Trophoblast cell (in vitro differentiated cells and primary cell): ENCODE measurements at regions not wholly inside any gene's neighbourhood (a gene's known extent, or its start where the extent isn't known, plus 50 kb on each side); places are given as distances from the start of the nearest gene placed in this dataset.

Experiments
- DNase-seq, 2 donors: peaks; one replicate each; pipeline ENCODE4 v3.0.0-alpha.2; 2016
- H2AFZ ChIP-seq: 2 replicates; pipeline ENCODE4 v1.6.1; 2013; ENCODE audit warnings: low read length, moderate library complexity, mild to moderate bottlenecking; ENCODE audit not compliant: insufficient read depth, poor library complexity
- H2AK5ac ChIP-seq: 2 replicates; pipeline ENCODE4 v1.6.1; 2013; ENCODE audit warnings: mild to moderate bottlenecking, low read length
- H2BK120ac ChIP-seq: 2 replicates; pipeline ENCODE4 v1.6.1; 2013; ENCODE audit warnings: low read length, mild to moderate bottlenecking, moderate library complexity; ENCODE audit not compliant: insufficient read depth, poor library complexity
- H2BK12ac ChIP-seq: 2 replicates; pipeline ENCODE4 v1.6.1; 2013; ENCODE audit warnings: mild to moderate bottlenecking, low read length, moderate library complexity
- H2BK5ac ChIP-seq: 2 replicates; pipeline ENCODE4 v1.6.1; 2013; ENCODE audit warnings: low read length, low read depth, moderate library complexity, mild to moderate bottlenecking; ENCODE audit not compliant: poor library complexity
- H3K14ac ChIP-seq: 2 replicates; pipeline ENCODE4 v1.6.1; 2013; ENCODE audit warnings: mild to moderate bottlenecking, low read length
- H3K18ac ChIP-seq: 2 replicates; pipeline ENCODE4 v1.6.1; 2013; ENCODE audit warnings: mild to moderate bottlenecking, low read length
- H3K23ac ChIP-seq: 2 replicates; pipeline ENCODE4 v1.6.1; 2013; ENCODE audit warnings: low read length
- H3K27ac ChIP-seq: 2 replicates; pipeline ENCODE4 v1.5.1; 2013; ENCODE audit warnings: low read depth, mild to moderate bottlenecking, inconsistent platforms, low read length, moderate library complexity
- H3K27me3 ChIP-seq: 2 replicates; pipeline ENCODE4 v1.6.1; 2013; ENCODE audit warnings: inconsistent platforms, mild to moderate bottlenecking, low read length, moderate library complexity; ENCODE audit not compliant: insufficient read depth
- H3K36me3 ChIP-seq, 2 experiments: 1 replicate in 1 of 2; 2 replicates in 1 of 2; pipeline ENCODE4 v1.6.1; 2013; ENCODE audit warnings: low read length in 2 of 2, mild to moderate bottlenecking in 2 of 2, moderate library complexity in 1 of 2; ENCODE audit not compliant: insufficient read depth in 2 of 2, control insufficient read depth in 1 of 2
- H3K4ac ChIP-seq: 2 replicates; pipeline ENCODE4 v1.6.1; 2013; ENCODE audit warnings: low read depth, mild to moderate bottlenecking, low read length, moderate library complexity
- H3K4me1 ChIP-seq, 2 experiments: 1 replicate in 1 of 2; 2 replicates in 1 of 2; pipeline ENCODE4 v1.6.1; 2013; ENCODE audit warnings: low read length in 2 of 2, mild to moderate bottlenecking in 2 of 2, moderate library complexity in 1 of 2; ENCODE audit not compliant: insufficient read depth in 2 of 2, control insufficient read depth in 1 of 2
- H3K4me2 ChIP-seq: 2 replicates; pipeline ENCODE4 v1.6.1; 2013; ENCODE audit warnings: inconsistent platforms, mild to moderate bottlenecking, low read length, moderate library complexity
- H3K4me3 ChIP-seq: 2 replicates; pipeline ENCODE4 v1.5.1; 2013; ENCODE audit warnings: mild to moderate bottlenecking, low read depth, low read length, inconsistent platforms
- H3K79me1 ChIP-seq: one replicate; pipeline ENCODE4 v1.6.1; 2013; ENCODE audit warnings: low read length
- H3K79me2 ChIP-seq: 2 replicates; pipeline ENCODE4 v1.6.1; 2013; ENCODE audit warnings: low read length, mild to moderate bottlenecking; ENCODE audit not compliant: control insufficient read depth, insufficient read depth, poor library complexity
- H3K9ac ChIP-seq: 2 replicates; pipeline ENCODE4 v1.6.1; 2013; ENCODE audit warnings: mild to moderate bottlenecking, low read length
- H3K9me3 ChIP-seq: 2 replicates; pipeline ENCODE4 v1.6.1; 2013; ENCODE audit warnings: low read depth, mild to moderate bottlenecking, control low read depth, inconsistent platforms, low read length; ENCODE audit not compliant: insufficient read depth
- H4K12ac ChIP-seq: 2 replicates; pipeline ENCODE4 v1.6.1; 2013; ENCODE audit warnings: low read depth, mild to moderate bottlenecking, low read length, moderate library complexity
- H4K8ac ChIP-seq: 2 replicates; pipeline ENCODE4 v1.6.1; 2013; ENCODE audit warnings: low read depth, mild to moderate bottlenecking, low read length, moderate library complexity
- H4K91ac ChIP-seq: one replicate; pipeline ENCODE4 v1.6.1; 2013; ENCODE audit warnings: low read depth, mild to moderate bottlenecking, low read length, moderate library complexity
- WGBS: extraction: QIAGEN DNeasy Blood & Tissue Kit; methylation state at CpG from one replicate; pipeline ENCODE4 v1.1.7; 2013; ENCODE audit warnings: missing lambda C conversion rate; ENCODE audit not compliant: insufficient read length, insufficient coverage; ENCODE audit errors: extremely low coverage; 5-methylcytosine and 5-hydroxymethylcytosine counted together

DNA sequence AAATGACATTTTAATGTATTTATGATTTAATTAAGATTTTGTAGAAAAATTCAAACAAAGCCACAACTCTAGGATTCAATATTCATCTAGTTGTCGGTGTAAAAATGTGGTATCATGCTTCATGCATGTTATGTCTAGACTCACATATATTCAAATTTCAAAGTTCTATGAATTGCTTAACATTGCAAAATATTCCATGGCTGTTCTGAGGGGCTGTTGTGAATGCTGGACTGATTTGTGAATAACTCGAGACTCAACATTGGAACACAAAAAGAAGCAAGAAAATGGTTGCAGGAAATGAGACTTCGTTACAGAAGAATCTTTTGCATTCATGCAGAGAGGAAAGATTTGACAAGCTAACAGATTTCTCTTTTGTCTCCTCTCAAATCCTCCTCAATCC lies 705.9 kb downstream of the DHX35 start:
- Histone ChIP-seq H2BK12ac (no peak overlapping the region), H2AK5ac (no peak overlapping the region), H3K4me2 (no peak overlapping the region), H2BK5ac (no peak overlapping the region), H3K14ac (no peak overlapping the region), H3K23ac (no peak overlapping the region), H3K18ac (no peak overlapping the region), H3K4me3 (no peak overlapping the region), H2BK120ac (no peak overlapping the region), H3K4me1 (no peaks in the 10 kb centered on the region), H3K79me1 (no peaks in the 10 kb centered on the region), H3K9ac (no peak overlapping the region), H4K8ac (no peak overlapping the region), H3K9me3 (no peaks in the 10 kb centered on the region), H3K27me3 (no peaks in the 10 kb centered on the region), H3K4ac (no peak overlapping the region), H3K79me2 (no peaks in the 10 kb centered on the region), H3K36me3 (no peaks in the 10 kb centered on the region), H4K91ac (no peak overlapping the region), H4K12ac (no peak overlapping the region), H2AFZ (no peak overlapping the region), H3K27ac (no peak overlapping the region)
- no CpG with 5 or more reads among the region's 3 CpGs for WGBS
- no peak for DNase-seq

DNA sequence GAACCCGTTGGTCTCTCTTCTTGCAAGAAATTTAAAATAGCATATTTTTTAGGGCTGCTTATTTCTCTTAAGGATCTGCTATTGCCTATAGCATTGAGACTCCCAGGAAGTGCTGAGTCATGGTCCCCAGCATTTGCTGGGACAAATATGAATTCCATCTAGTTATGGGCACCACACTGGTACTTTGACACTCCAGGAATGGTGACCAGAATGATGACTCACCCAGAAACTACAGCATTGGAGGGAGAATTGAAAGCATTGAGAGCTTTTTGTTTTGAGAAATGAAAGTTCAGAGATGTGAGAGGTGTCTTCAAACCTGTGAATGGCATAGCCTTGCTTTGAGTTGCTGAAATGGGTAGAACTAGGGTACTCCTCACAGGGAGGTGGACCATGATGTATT lies 699.7 kb downstream of the DHX35 start:
- H3K4me2 ChIP-seq: no peak overlapping the region
- no peak overlapping the region for H3K9ac ChIP-seq
- H3K18ac ChIP-seq: no peak overlapping the region
- no peak overlapping the region for H2AK5ac ChIP-seq
- H2AFZ ChIP-seq: no peak overlapping the region
- no peak overlapping the region for H3K27ac ChIP-seq
- H4K12ac ChIP-seq: no peak overlapping the region
- no peak overlapping the region for H2BK5ac ChIP-seq
- no peak overlapping the region for H3K23ac ChIP-seq
- no peak overlapping the region for H3K4me3 ChIP-seq
- no peaks in the 10 kb centered on the region for H3K4me1 ChIP-seq
- no peaks in the 10 kb centered on the region for H3K79me1 ChIP-seq
- WGBS: no CpG with 5 or more reads among the region's 1 CpG
- H3K9me3 ChIP-seq: no peaks in the 10 kb centered on the region
- H3K14ac ChIP-seq: no peak overlapping the region
- no peaks in the 10 kb centered on the region for H3K79me2 ChIP-seq
- H4K8ac ChIP-seq: no peak overlapping the region
- no peak overlapping the region for H2BK12ac ChIP-seq
- no peak overlapping the region for H4K91ac ChIP-seq
- no peak overlapping the region for H3K4ac ChIP-seq
- no peaks in the 10 kb centered on the region for H3K36me3 ChIP-seq
- DNase-seq: no peak
- H2BK120ac ChIP-seq: no peak overlapping the region
- no peaks in the 10 kb centered on the region for H3K27me3 ChIP-seq

GRCh38 chr20:39660965-39661364 lies 698.8 kb downstream of the DHX35 start:
- Histone ChIP-seq H3K9ac (no peak overlapping the region), H3K36me3 (no peaks in the 10 kb centered on the region), H3K14ac (no peak overlapping the region), H3K18ac (no peak overlapping the region), H3K9me3 (no peaks in the 10 kb centered on the region), H2AK5ac (no peak overlapping the region), H3K23ac (no peak overlapping the region), H2AFZ (no peak overlapping the region), H4K91ac (no peak overlapping the region), H3K79me1 (no peaks in the 10 kb centered on the region), H3K27ac (no peak overlapping the region), H2BK5ac (no peak overlapping the region), H3K4ac (no peak overlapping the region), H3K79me2 (no peaks in the 10 kb centered on the region), H4K12ac (no peak overlapping the region), H2BK12ac (no peak overlapping the region), H2BK120ac (no peak overlapping the region), H3K4me1 (no peaks in the 10 kb centered on the region), H4K8ac (no peak overlapping the region), H3K4me3 (no peak overlapping the region), H3K4me2 (no peak overlapping the region), H3K27me3 (no peaks in the 10 kb centered on the region)
- no peak for DNase-seq
- no CpG with 5 or more reads among the region's 2 CpGs for WGBS

GRCh38 chr20:39660226-39660625 lies 698.1 kb downstream of the DHX35 start:
- Histone ChIP-seq H2BK5ac (no peak overlapping the region), H3K27me3 (no peaks in the 10 kb centered on the region), H2BK120ac (no peak overlapping the region), H3K79me2 (no peaks in the 10 kb centered on the region), H3K18ac (no peak overlapping the region), H3K9me3 (no peaks in the 10 kb centered on the region), H3K23ac (no peak overlapping the region), H4K8ac (no peak overlapping the region), H2AFZ (no peak overlapping the region), H3K4me1 (no peaks in the 10 kb centered on the region), H4K12ac (no peak overlapping the region), H4K91ac (no peak overlapping the region), H2AK5ac (no peak overlapping the region), H3K14ac (no peak overlapping the region), H3K9ac (no peak overlapping the region), H3K36me3 (no peaks in the 10 kb centered on the region), H3K27ac (no peak overlapping the region), H3K4ac (no peak overlapping the region), H2BK12ac (no peak overlapping the region), H3K4me2 (no peak overlapping the region), H3K4me3 (no peak overlapping the region), H3K79me1 (no peaks in the 10 kb centered on the region)
- no peak for DNase-seq
- no CpG with 5 or more reads among the region's 1 CpG for WGBS
